ENCODE measurements at regions not wholly inside any gene's neighbourhood (a gene's known extent, or its start where the extent isn't known, plus 50 kb on each side); places are given as distances from the start of the nearest gene placed in this dataset.
"Not testable (repeated sequence)": the region's sequence is repeated elsewhere in the genome, so short reads cannot be mapped to it uniquely, and the experiment has no call there.

DNA sequence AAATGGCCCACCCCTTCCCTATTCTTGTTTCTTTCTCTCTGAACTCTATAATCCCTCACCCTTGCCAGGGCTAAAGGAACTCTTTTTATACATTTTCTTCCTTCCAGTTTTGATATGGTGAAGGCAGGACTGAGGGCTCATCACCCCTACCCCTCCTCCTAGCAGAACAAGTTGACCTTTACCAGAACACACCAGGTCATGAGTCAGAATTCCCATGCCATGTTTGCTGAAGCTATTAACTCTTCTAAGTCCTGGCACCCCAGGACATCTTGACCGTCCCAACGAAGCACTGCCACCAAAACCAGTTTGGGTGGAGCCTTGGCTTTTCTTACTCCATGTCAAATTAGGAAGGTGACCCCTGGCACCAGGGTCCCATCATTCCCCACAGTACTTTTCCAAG is 57.5 kb upstream of the DYNLT3 start:
- peak overlapping the region in 1 of 8 donors; percentile 12 for H3K4me3 Mint-ChIP-seq
- peaks cover 16 to 42% (median 39%) of the 10 kb centered on the region in 3 donors for H3K27me3 Mint-ChIP-seq
- DNase-seq, result no peak
- H3K4me1 Mint-ChIP-seq, result peaks cover 0 to 6% (median 0%) of the 10 kb centered on the region in 3 donors
- H3K9me3 Mint-ChIP-seq, result peaks cover 0 to 7% (median 3%) of the 10 kb centered on the region in 7 donors
- H3K27ac Mint-ChIP-seq, result no peak overlapping the region
- ATAC-seq (ENCODE audit: low read depth in 2 of 2), result no peak
- no peaks in the 10 kb centered on the region for H3K36me3 Mint-ChIP-seq

DNA sequence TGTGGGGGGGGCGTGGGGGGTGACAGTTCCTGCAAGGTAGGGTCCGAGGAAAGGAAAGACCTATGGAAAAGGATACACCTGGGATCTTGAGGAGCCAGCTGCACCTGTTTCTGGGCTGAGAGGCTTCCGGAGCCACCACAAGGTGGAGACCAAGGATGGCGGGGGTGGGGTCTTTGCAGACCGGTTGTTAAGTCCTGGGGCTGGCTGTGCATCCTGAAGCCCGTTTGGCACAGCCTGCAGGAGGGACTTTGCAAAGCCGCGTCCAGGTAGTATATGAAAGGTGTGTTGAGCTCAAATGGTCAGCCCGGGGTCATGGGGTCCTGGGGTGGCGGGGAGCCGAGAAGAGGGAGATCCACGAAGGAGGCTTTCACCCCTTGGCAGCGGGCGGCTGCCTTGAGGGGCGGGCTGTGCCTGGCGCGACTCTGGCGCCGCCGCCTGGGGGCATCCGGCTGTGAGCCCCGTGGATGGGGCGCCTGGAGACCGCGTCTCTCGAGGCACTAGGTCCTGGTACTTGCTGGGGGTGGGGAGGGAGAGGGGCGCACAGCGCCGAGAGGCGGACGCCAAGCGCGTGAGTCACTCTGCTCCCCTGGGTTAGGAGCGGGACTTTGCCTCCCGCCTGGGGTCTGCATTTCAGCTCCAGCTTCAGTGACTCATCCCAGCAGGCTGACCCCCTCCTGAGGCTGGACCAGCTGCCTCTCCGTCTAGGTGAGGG is 58.2 kb upstream of the DYNLT3 start:
- Mint-ChIP-seq H3K4me1 (peaks cover 0 to 6% (median 0%) of the 10 kb centered on the region in 3 donors), H3K4me3 (no peak overlapping the region), H3K27ac (no peak overlapping the region), H3K27me3 (peaks cover 16 to 48% (median 39%) of the 10 kb centered on the region in 3 donors), H3K9me3 (peaks cover 0 to 7% (median 4%) of the 10 kb centered on the region in 7 donors), H3K36me3 (no peaks in the 10 kb centered on the region)
- peak; percentile 27 to 30 for ATAC-seq (ENCODE audit: low read depth in 2 of 2)
- peak; percentile 0 for DNase-seq

- H3K4me3 Mint-ChIP-seq, result peak overlapping the region in 1 of 8 donors; percentile 32
- H3K27ac Mint-ChIP-seq, result no peak overlapping the region
- peaks cover 0 to 7% (median 4%) of the 10 kb centered on the region in 7 donors for H3K9me3 Mint-ChIP-seq
- peaks cover 16 to 48% (median 39%) of the 10 kb centered on the region in 3 donors for H3K27me3 Mint-ChIP-seq
- no peaks in the 10 kb centered on the region for H3K36me3 Mint-ChIP-seq
- no peak for ATAC-seq (ENCODE audit: low read depth in 2 of 2)
- H3K4me1 Mint-ChIP-seq, result peaks cover 0 to 6% (median 0%) of the 10 kb centered on the region in 3 donors
- DNase-seq, result no peak
Observed at GRCh38 chrX:37906357-37906756, 59.0 kb upstream of the DYNLT3 start.

GRCh38 chrX:37910186-37910585 is 62.8 kb upstream of the DYNLT3 start:
- ATAC-seq (ENCODE audit: low read depth in 2 of 2), result no peak
- H3K4me3 Mint-ChIP-seq, result no peak overlapping the region
- H3K27ac Mint-ChIP-seq, result no peak overlapping the region
- peaks cover 0 to 38% (median 21%) of the 10 kb centered on the region in 3 donors for H3K27me3 Mint-ChIP-seq
- H3K36me3 Mint-ChIP-seq, result no peaks in the 10 kb centered on the region
- H3K4me1 Mint-ChIP-seq, result peaks cover 0 to 6% (median 0%) of the 10 kb centered on the region in 3 donors
- H3K9me3 Mint-ChIP-seq, result peaks cover 0 to 2% (median 0%) of the 10 kb centered on the region in 7 donors
- DNase-seq, result no peak

- DNase-seq (no peak), ATAC-seq (ENCODE audit: low read depth in 2 of 2) (no peak)
- H3K4me3 Mint-ChIP-seq, result no peak overlapping the region
- no peaks in the 10 kb centered on the region for H3K36me3 Mint-ChIP-seq
- no peaks in the 10 kb centered on the region for H3K4me1 Mint-ChIP-seq
- peaks cover 0 to 4% (median 0%) of the 10 kb centered on the region in 7 donors for H3K9me3 Mint-ChIP-seq
- H3K27ac Mint-ChIP-seq, result no peak overlapping the region
- peaks cover 0 to 34% (median 12%) of the 10 kb centered on the region in 3 donors for H3K27me3 Mint-ChIP-seq
Observed at GRCh38 chrX:37912304-37912703, 64.9 kb upstream of the DYNLT3 start.

- no peak for DNase-seq
- Mint-ChIP-seq H3K36me3 (no peaks in the 10 kb centered on the region), H3K4me1 (no peaks in the 10 kb centered on the region), H3K27ac (no peak overlapping the region), H3K4me3 (no peak overlapping the region), H3K27me3 (peaks cover 0 to 37% (median 12%) of the 10 kb centered on the region in 3 donors), H3K9me3 (peaks cover 0 to 5% (median 0%) of the 10 kb centered on the region in 7 donors)
- no peak for ATAC-seq (ENCODE audit: low read depth in 2 of 2)
Observed at GRCh38 chrX:37912777-37913176, 65.4 kb upstream of the DYNLT3 start.

DNA sequence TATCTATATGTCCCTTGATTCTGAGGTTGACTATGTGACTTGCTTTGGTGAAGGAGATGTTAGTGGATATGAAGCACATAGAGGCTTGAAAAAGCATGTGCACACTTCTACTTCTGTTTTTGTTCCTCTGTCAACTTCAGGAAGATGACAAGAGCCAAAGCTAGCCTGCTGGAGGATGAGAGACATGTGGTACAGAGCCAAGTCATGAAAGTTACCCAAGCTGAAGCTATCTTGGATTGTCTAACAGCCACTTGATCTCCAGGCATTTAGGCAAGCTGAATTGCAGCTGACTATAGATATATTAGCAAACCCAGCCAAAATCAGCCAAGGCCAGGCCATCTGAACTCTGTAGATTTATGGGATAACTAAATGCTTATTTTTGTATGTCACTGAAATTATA is 70.8 kb upstream of the DYNLT3 start:
- H3K36me3 Mint-ChIP-seq, result no peaks in the 10 kb centered on the region
- no peak overlapping the region for H3K27ac Mint-ChIP-seq
- no peaks in the 10 kb centered on the region for H3K4me1 Mint-ChIP-seq
- ATAC-seq (ENCODE audit: low read depth in 2 of 2) (no peak), DNase-seq (no peak)
- no peak overlapping the region for H3K4me3 Mint-ChIP-seq
- peaks cover 13 to 53% (median 16%) of the 10 kb centered on the region in 3 donors for H3K27me3 Mint-ChIP-seq
- peaks cover 1 to 29% (median 4%) of the 10 kb centered on the region in 7 donors for H3K9me3 Mint-ChIP-seq

- DNase-seq (no peak), ATAC-seq (ENCODE audit: low read depth in 2 of 2) (no peak)
- peaks cover 1 to 29% (median 4%) of the 10 kb centered on the region in 7 donors for H3K9me3 Mint-ChIP-seq
- H3K27me3 Mint-ChIP-seq, result peaks cover 14 to 54% (median 16%) of the 10 kb centered on the region in 3 donors
- H3K4me1 Mint-ChIP-seq, result no peaks in the 10 kb centered on the region
- H3K4me3 Mint-ChIP-seq, result no peak overlapping the region
- no peaks in the 10 kb centered on the region for H3K36me3 Mint-ChIP-seq
- no peak overlapping the region for H3K27ac Mint-ChIP-seq
Observed at GRCh38 chrX:37918703-37919102, 71.3 kb upstream of the DYNLT3 start.

GRCh38 chrX:37921758-37922157 is 74.4 kb upstream of the DYNLT3 start:
- DNase-seq (no peak), ATAC-seq (ENCODE audit: low read depth in 2 of 2) (no peak)
- Mint-ChIP-seq H3K9me3 (peaks cover 1 to 37% (median 5%) of the 10 kb centered on the region in 7 donors), H3K27ac (no peak overlapping the region), H3K36me3 (no peaks in the 10 kb centered on the region), H3K4me3 (no peak overlapping the region), H3K27me3 (peaks cover 16 to 53% (median 22%) of the 10 kb centered on the region in 3 donors), H3K4me1 (no peaks in the 10 kb centered on the region)

GRCh38 chrX:37922928-37923327 is 75.6 kb upstream of the DYNLT3 start:
- Mint-ChIP-seq H3K27ac (no peak overlapping the region), H3K9me3 (peaks cover 2 to 31% (median 3%) of the 10 kb centered on the region in 7 donors), H3K27me3 (peaks cover 19 to 54% (median 23%) of the 10 kb centered on the region in 3 donors), H3K4me3 (no peak overlapping the region), H3K36me3 (no peaks in the 10 kb centered on the region), H3K4me1 (no peaks in the 10 kb centered on the region)
- DNase-seq (no peak), ATAC-seq (ENCODE audit: low read depth in 2 of 2) (no peak)

- Mint-ChIP-seq H3K27me3 (peaks cover 14 to 43% (median 21%) of the 10 kb centered on the region in 3 donors), H3K9me3 (peaks cover 0 to 12% (median 2%) of the 10 kb centered on the region in 7 donors)
- not testable (repeated sequence) for H3K27ac Mint-ChIP-seq; ATAC-seq (ENCODE audit: low read depth in 2 of 2); H3K4me3 Mint-ChIP-seq; H3K36me3 Mint-ChIP-seq; H3K4me1 Mint-ChIP-seq; DNase-seq
Observed at GRCh38 chrX:37925761-37926160, 78.4 kb upstream of the DYNLT3 start.

DNA sequence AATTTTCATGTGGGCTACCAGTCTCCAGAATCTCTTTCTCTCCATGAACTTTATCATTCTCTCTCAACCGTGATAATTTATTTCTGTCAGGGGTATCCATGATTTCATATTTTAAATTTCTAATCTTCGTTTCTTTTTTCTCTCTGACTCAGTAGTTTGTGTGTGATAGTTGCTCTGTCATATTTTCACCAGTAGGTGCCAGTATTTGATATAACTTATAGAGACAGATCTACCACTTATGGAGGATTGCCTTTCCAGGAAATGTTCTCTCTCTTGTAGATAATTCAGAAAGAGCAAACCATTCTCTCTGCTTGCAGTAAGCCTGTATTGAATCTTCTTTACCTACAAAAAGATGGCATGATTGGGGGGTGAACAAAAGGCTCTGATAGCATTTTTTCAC is 79.3 kb upstream of the DYNLT3 start:
- no peaks in the 10 kb centered on the region for H3K4me1 Mint-ChIP-seq
- no peak overlapping the region for H3K4me3 Mint-ChIP-seq
- H3K36me3 Mint-ChIP-seq, result no peaks in the 10 kb centered on the region
- H3K27ac Mint-ChIP-seq, result no peak overlapping the region
- H3K27me3 Mint-ChIP-seq, result peaks cover 14 to 37% (median 17%) of the 10 kb centered on the region in 3 donors
- H3K9me3 Mint-ChIP-seq, result peaks cover 0 to 8% (median 0%) of the 10 kb centered on the region in 7 donors
- ATAC-seq (ENCODE audit: low read depth in 2 of 2) (no peak), DNase-seq (no peak)

GRCh38 chrX:37942170-37942569 is 64.2 kb upstream of the SYTL5 start:
- Mint-ChIP-seq H3K36me3 (no peaks in the 10 kb centered on the region), H3K9me3 (peaks cover 0 to 6% (median 3%) of the 10 kb centered on the region in 7 donors), H3K4me3 (no peak overlapping the region), H3K27me3 (peaks cover 0 to 15% (median 14%) of the 10 kb centered on the region in 3 donors), H3K27ac (peak overlapping the region in 1 of 6 donors; percentile 54), H3K4me1 (no peaks in the 10 kb centered on the region)
- ATAC-seq (ENCODE audit: low read depth in 2 of 2) (no peak), DNase-seq (no peak)

All from naive B cell (primary cell).